Stimulated activated naive B cell treated with anti-CD40 and anti-IgM and Interleukin-4, amounts not matched to agents 10 μg/mL and 1 μg/mL and 100 μg/mL, for 72 hours (primary cell): ENCODE measurements at regions not wholly inside any gene's neighbourhood (a gene's known extent, or its start where the extent isn't known, plus 50 kb on each side); places are given as distances from the start of the nearest gene placed in this dataset.

Experiments used
- ATAC-seq, 2 donors: fragments of 150-1000 bp; cut with Tn5 transposase; replicated peaks; 2 replicates each; pipeline ENCODE4 v1.10.0; 2021; ENCODE audit warnings: moderate library complexity in 1 of 2
- DNase-seq: peaks from one replicate; pipeline ENCODE4 v3.0.0; 2021
- H3K27ac Mint-ChIP-seq: one replicate; pipeline ENCODE4 v1.8.0; 2022; ENCODE audit warnings: mild to moderate bottlenecking, mixed read lengths
- H3K27me3 Mint-ChIP-seq, 2 donors: one replicate each; pipeline ENCODE4 v1.8.0; 2022; ENCODE audit warnings: mixed read lengths in 2 of 2
- H3K36me3 Mint-ChIP-seq, 2 donors: one replicate each; pipeline ENCODE4 v1.8.0; 2022; ENCODE audit warnings: mixed read lengths in 2 of 2, mild to moderate bottlenecking in 1 of 2
- H3K4me1 Mint-ChIP-seq, 2 donors: one replicate each; pipeline ENCODE4 v1.8.0; 2022; ENCODE audit warnings: mixed read lengths in 2 of 2, mild to moderate bottlenecking in 1 of 2
- H3K4me3 Mint-ChIP-seq, 2 donors: one replicate each; pipeline ENCODE4 v1.8.0; 2022; ENCODE audit warnings: mild to moderate bottlenecking in 2 of 2, mixed read lengths in 2 of 2, moderate library complexity in 1 of 2
- H3K9me3 Mint-ChIP-seq, 2 donors: one replicate each; pipeline ENCODE4 v1.8.0; 2022; ENCODE audit warnings: mixed read lengths in 2 of 2, mild to moderate bottlenecking in 1 of 2

GRCh38 chr2:62343636-62344337, 147.9 kb downstream of the B3GNT2 start:
- H3K36me3 Mint-ChIP-seq, result no peaks in the 10 kb centered on the region
- H3K27ac Mint-ChIP-seq, result no peak overlapping the region
- no peak for DNase-seq
- H3K27me3 Mint-ChIP-seq, result no peaks in the 10 kb centered on the region
- peaks cover 21 to 40% of the 10 kb centered on the region in 2 donors for H3K4me1 Mint-ChIP-seq
- ATAC-seq, result no peak
- no peak overlapping the region for H3K4me3 Mint-ChIP-seq
- H3K9me3 Mint-ChIP-seq, result peaks cover 0 to 1% of the 10 kb centered on the region in 2 donors

- peaks cover 19 to 36% of the 10 kb centered on the region in 2 donors for H3K4me1 Mint-ChIP-seq
- DNase-seq, result no peak
- no peaks in the 10 kb centered on the region for H3K9me3 Mint-ChIP-seq
- H3K36me3 Mint-ChIP-seq, result no peaks in the 10 kb centered on the region
- H3K27me3 Mint-ChIP-seq, result no peaks in the 10 kb centered on the region
- no peak for ATAC-seq
- H3K4me3 Mint-ChIP-seq, result no peak overlapping the region
- H3K27ac Mint-ChIP-seq, result no peak overlapping the region
Observed at GRCh38 chr2:62343206-62343605, 147.3 kb downstream of the B3GNT2 start.

DNA sequence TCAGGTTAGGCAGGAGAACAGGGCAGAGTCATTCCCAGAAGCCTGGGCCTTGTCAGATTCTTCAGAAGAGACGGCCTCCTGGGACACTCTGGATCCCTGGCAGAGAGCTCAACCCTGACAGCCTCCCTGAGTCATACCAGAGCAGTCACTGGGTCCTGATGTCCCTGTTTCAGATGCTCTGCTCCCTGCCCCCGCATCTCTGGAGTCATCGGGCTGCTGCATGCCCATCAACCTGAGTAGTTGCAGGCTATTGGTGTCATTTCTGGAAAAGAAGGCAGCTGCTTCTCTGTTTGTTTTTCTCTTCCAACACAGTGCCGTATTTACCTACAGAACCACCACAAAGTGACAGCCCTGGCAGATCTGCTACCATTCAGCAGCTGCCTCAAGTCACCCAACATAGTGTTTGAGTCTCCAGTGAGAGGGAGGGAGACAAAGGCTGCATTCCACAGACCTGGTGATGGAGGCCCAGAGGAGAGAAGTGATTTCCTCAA, 145.1 kb downstream of the B3GNT2 start:
- ATAC-seq, result peak; percentile 49 to 76

DNA sequence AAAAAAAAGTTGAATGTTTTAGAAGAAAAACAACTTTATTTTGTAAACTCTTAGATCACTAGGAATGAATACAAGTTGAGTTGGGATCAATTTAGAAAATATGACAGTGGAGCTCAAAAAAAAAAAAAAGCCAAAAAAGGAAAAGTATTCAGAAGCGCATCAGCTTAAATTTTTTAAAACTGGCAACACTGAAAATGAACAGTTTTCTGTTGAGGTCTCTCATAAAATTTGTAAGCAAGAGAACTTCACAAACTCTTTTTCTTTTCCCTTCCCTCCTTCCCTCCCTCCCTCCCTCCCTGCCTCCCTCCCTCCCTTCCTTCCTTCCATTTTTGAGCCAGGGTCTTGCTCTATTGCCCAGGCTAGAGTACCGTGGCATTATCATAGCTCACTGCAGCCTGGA, 143.9 kb downstream of the B3GNT2 start:
- no peaks in the 10 kb centered on the region for H3K27me3 Mint-ChIP-seq
- H3K36me3 Mint-ChIP-seq, result no peaks in the 10 kb centered on the region
- no peak for ATAC-seq
- H3K27ac Mint-ChIP-seq, result peak overlapping the region; percentile 47
- peaks cover 21 to 30% of the 10 kb centered on the region in 2 donors for H3K4me1 Mint-ChIP-seq
- H3K9me3 Mint-ChIP-seq, result no peaks in the 10 kb centered on the region
- no peak for DNase-seq
- no peak overlapping the region for H3K4me3 Mint-ChIP-seq

More for the DNA sequence above, 145.1 kb downstream of the B3GNT2 start:
- Mint-ChIP-seq H3K27me3 (no peaks in the 10 kb centered on the region), H3K4me3 (no peak overlapping the region), H3K9me3 (no peaks in the 10 kb centered on the region), H3K36me3 (no peaks in the 10 kb centered on the region), H3K4me1 (peaks cover 18 to 25% of the 10 kb centered on the region in 2 donors), H3K27ac (no peak overlapping the region)
- peak; percentile 20 for DNase-seq

- Mint-ChIP-seq H3K27me3 (no peaks in the 10 kb centered on the region), H3K4me1 (peaks cover 22 to 30% of the 10 kb centered on the region in 2 donors), H3K27ac (peak overlapping the region; percentile 47), H3K36me3 (no peaks in the 10 kb centered on the region), H3K9me3 (no peaks in the 10 kb centered on the region), H3K4me3 (no peak overlapping the region)
- ATAC-seq (no peak), DNase-seq (no peak)
Observed at GRCh38 chr2:62339413-62339812, 143.5 kb downstream of the B3GNT2 start.

GRCh38 chr2:62338111-62338510, 142.2 kb downstream of the B3GNT2 start:
- Mint-ChIP-seq H3K9me3 (no peaks in the 10 kb centered on the region), H3K36me3 (no peaks in the 10 kb centered on the region), H3K27ac (no peak overlapping the region), H3K4me1 (peaks cover 23 to 35% of the 10 kb centered on the region in 2 donors), H3K4me3 (no peak overlapping the region), H3K27me3 (no peaks in the 10 kb centered on the region)
- DNase-seq (no peak), ATAC-seq (no peak)

GRCh38 chr2:62337403-62337802, 141.5 kb downstream of the B3GNT2 start:
- Mint-ChIP-seq H3K9me3 (no peaks in the 10 kb centered on the region), H3K36me3 (no peaks in the 10 kb centered on the region), H3K27me3 (no peaks in the 10 kb centered on the region), H3K4me3 (no peak overlapping the region), H3K27ac (no peak overlapping the region), H3K4me1 (peaks cover 20 to 35% of the 10 kb centered on the region in 2 donors)
- DNase-seq (no peak), ATAC-seq (no peak)

GRCh38 chr2:62335612-62336011, 139.7 kb downstream of the B3GNT2 start:
- no peaks in the 10 kb centered on the region for H3K9me3 Mint-ChIP-seq
- peaks cover 0 to 2% of the 10 kb centered on the region in 2 donors for H3K36me3 Mint-ChIP-seq
- H3K27ac Mint-ChIP-seq, result no peak overlapping the region
- ATAC-seq (no peak), DNase-seq (no peak)
- no peaks in the 10 kb centered on the region for H3K27me3 Mint-ChIP-seq
- H3K4me1 Mint-ChIP-seq, result peaks cover 13 to 23% of the 10 kb centered on the region in 2 donors
- H3K4me3 Mint-ChIP-seq, result no peak overlapping the region

GRCh38 chr2:62334440-62335058, 138.6 kb downstream of the B3GNT2 start:
- Mint-ChIP-seq H3K36me3 (peaks cover 0 to 8% of the 10 kb centered on the region in 2 donors), H3K27me3 (no peaks in the 10 kb centered on the region), H3K9me3 (peaks cover 0 to 5% of the 10 kb centered on the region in 2 donors), H3K4me1 (peaks cover 13 to 23% of the 10 kb centered on the region in 2 donors), H3K4me3 (no peak overlapping the region), H3K27ac (no peak overlapping the region)
- ATAC-seq, result peak in 1 of 2 donors; percentile 61
- DNase-seq, result no peak

DNA sequence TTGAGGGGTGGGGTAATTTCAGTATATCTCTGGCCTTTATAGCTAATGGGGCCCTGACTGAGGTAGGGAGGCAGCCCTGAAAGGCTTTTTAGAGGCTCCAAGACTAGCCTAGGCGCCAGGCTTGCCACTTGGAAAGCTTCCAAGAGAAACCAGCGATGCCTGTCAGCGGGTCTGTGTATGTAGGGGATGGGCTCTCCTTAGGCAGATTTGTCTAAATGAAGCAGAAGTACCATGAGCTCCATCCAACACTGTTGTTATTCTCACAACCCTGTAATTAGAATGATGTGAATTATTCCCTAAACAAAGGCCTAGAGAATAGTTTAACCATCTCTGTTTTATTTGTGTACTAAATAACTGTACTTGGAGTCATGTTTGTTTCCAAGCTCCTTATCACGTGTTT, 138.1 kb downstream of the B3GNT2 start:
- H3K4me3 Mint-ChIP-seq, result no peak overlapping the region

GRCh38 chr2:62330959-62331358, 135.0 kb downstream of the B3GNT2 start:
- peaks cover 0 to 6% of the 10 kb centered on the region in 2 donors for H3K9me3 Mint-ChIP-seq
- ATAC-seq (no peak), DNase-seq (no peak)
- peaks cover 0 to 12% of the 10 kb centered on the region in 2 donors for H3K36me3 Mint-ChIP-seq
- no peak overlapping the region for H3K4me3 Mint-ChIP-seq
- H3K27me3 Mint-ChIP-seq, result no peaks in the 10 kb centered on the region
- H3K27ac Mint-ChIP-seq, result no peak overlapping the region
- H3K4me1 Mint-ChIP-seq, result peaks cover 13 to 33% of the 10 kb centered on the region in 2 donors

More for the DNA sequence above, 138.1 kb downstream of the B3GNT2 start:
- H3K27me3 Mint-ChIP-seq, result no peaks in the 10 kb centered on the region
- no peak for DNase-seq
- peaks cover 0 to 5% of the 10 kb centered on the region in 2 donors for H3K9me3 Mint-ChIP-seq
- H3K4me1 Mint-ChIP-seq, result peaks cover 11 to 23% of the 10 kb centered on the region in 2 donors
- ATAC-seq, result no peak
- peaks cover 0 to 8% of the 10 kb centered on the region in 2 donors for H3K36me3 Mint-ChIP-seq
- no peak overlapping the region for H3K27ac Mint-ChIP-seq

DNA sequence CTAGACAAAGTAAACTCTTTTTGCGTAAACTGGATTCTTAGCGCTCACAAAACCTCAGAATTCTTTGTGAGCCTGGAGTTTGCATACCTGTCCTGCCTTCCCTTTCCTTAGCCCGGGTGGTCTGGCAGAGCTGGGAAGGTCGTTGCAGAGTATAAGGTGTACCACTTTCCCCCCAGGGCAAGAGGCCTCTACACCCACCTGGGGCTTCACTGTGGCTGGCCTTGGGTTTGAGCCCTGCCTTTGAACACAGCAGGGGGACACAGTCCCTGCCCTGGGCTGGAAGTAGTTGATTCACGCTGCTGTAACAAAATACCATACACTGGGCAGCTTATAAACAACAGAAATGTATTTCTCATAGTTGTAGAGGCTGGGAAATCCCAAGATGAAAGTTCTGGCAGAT, 133.9 kb downstream of the B3GNT2 start:
- Mint-ChIP-seq H3K4me1 (peaks cover 14 to 26% of the 10 kb centered on the region in 2 donors), H3K9me3 (peaks cover 6 to 10% of the 10 kb centered on the region in 2 donors), H3K27me3 (no peaks in the 10 kb centered on the region), H3K27ac (no peak overlapping the region), H3K36me3 (peaks cover 3 to 17% of the 10 kb centered on the region in 2 donors), H3K4me3 (no peak overlapping the region)
- ATAC-seq (no peak), DNase-seq (no peak)

DNA sequence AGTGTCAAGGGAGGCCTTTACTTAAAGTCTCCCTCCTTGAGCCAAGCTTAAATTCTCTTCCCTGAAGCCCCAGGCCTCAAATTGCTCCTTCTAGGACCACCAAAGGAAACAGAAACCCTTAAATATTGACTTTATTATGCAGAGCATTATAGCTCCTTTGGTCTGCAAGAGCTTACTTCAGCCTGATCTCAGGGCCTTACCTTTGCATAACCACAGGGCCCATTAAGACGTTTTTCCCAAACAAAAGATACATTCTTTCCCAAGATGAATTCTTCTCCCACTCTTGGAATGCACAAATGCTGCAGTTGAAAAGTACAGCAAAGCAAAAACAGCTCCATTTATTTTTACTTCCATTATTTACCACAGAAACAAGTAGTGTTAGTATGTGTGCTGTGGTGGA, 130.8 kb downstream of the B3GNT2 start:
- peaks cover 11 to 15% of the 10 kb centered on the region in 2 donors for H3K9me3 Mint-ChIP-seq
- H3K27me3 Mint-ChIP-seq, result no peaks in the 10 kb centered on the region
- H3K27ac Mint-ChIP-seq, result no peak overlapping the region
- H3K4me1 Mint-ChIP-seq, result peaks cover 11 to 26% of the 10 kb centered on the region in 2 donors
- ATAC-seq (no peak), DNase-seq (no peak)
- no peak overlapping the region for H3K4me3 Mint-ChIP-seq
- peaks cover 6 to 26% of the 10 kb centered on the region in 2 donors for H3K36me3 Mint-ChIP-seq

- H3K9me3 Mint-ChIP-seq, result peaks cover 11 to 15% of the 10 kb centered on the region in 2 donors
- no peak overlapping the region for H3K4me3 Mint-ChIP-seq
- H3K36me3 Mint-ChIP-seq, result peaks cover 6 to 23% of the 10 kb centered on the region in 2 donors
- no peak overlapping the region for H3K27ac Mint-ChIP-seq
- H3K27me3 Mint-ChIP-seq, result no peaks in the 10 kb centered on the region
- H3K4me1 Mint-ChIP-seq, result peaks cover 22 to 39% of the 10 kb centered on the region in 2 donors
- ATAC-seq (no peak), DNase-seq (no peak)
Observed at GRCh38 chr2:62325398-62325797, 129.5 kb downstream of the B3GNT2 start.
